Skin epidermis (tissue), 12 donors: ENCODE measurements at regions not wholly inside any gene's neighbourhood (a gene's known extent, or its start where the extent isn't known, plus 50 kb on each side); places are given as distances from the start of the nearest gene placed in this dataset.

Source experiments
- H3K27ac ChIP-seq, 21 experiments: fragments of 200-600 bp; sonication (generic) in 11 of 21; one replicate each; pipeline ENCODE4 v1.5.0; 2020; ENCODE audit warnings: mild to moderate bottlenecking in 3 of 21, inconsistent platforms in 2 of 21, moderate library complexity in 2 of 21
- H3K4me3 ChIP-seq, 7 experiments: fragments of 200-600 bp; sonication (generic) in 2 of 7; one replicate each; pipeline ENCODE4 v1.5.0; 2020; ENCODE audit warnings: inconsistent platforms in 2 of 7, mild to moderate bottlenecking in 2 of 7, moderate library complexity in 1 of 7

DNA sequence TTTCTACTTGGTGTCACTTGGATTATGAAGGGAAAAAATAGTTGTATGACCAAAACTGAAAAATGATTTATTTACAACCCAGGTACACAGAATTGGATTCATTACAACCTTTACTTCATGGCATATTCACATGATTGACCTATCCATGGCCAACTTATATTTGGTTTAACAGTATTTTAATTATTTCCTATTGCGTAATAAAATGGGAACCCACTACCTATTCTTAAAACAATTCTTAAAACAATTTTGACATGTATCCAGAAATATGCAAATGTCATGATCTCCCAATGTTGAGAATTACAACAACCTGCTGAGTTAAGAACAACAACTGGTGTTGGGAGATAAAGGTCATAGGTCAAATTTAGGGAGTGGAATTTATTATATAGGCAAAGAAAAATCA, 54.8 kb upstream of the DDX53 start:
- no peak overlapping the region for H3K27ac ChIP-seq
- H3K4me3 ChIP-seq: no peak overlapping the region
